ENCODE measurements at regions not wholly inside any gene's neighbourhood (a gene's known extent, or its start where the extent isn't known, plus 50 kb on each side); places are given as distances from the start of the nearest gene placed in this dataset.

GRCh38 chr3:156763931-156764720 lies 62.0 kb upstream of the LEKR1 start:
- TF ChIP-seq CTCF (IDR thresholded peaks at IDR 0.05) = no peak
- Mint-ChIP-seq H3K4me1 (ENCODE audit: low read depth) (peaks cover 68% of the 10 kb centered on the region), H3K36me3 (ENCODE audit: low read depth) (0 out of 2 replicates have a peak, but pooled peaks cover 3% of the 10 kb centered on the region), H3K27ac (peak overlapping the region; percentile 33; the same call in 1 of the 2 replicates), H3K27me3 (ENCODE audit: insufficient read depth) (no peaks in the 10 kb centered on the region), H3K9me3 (no peaks in the 10 kb centered on the region), H3K4me3 (no peak overlapping the region)
- no peak for DNase-seq

- no peaks in the 10 kb centered on the region for H3K9me3 Mint-ChIP-seq
- H3K27me3 Mint-ChIP-seq (ENCODE audit: insufficient read depth) = no peaks in the 10 kb centered on the region
- H3K4me3 Mint-ChIP-seq = no peak overlapping the region
- H3K4me1 Mint-ChIP-seq (ENCODE audit: low read depth) = peaks cover 75% of the 10 kb centered on the region
- no peak for DNase-seq
- no peak for TF ChIP-seq CTCF (IDR thresholded peaks at IDR 0.05)
- 0 out of 2 replicates have a peak, but pooled peaks cover 3% of the 10 kb centered on the region for H3K36me3 Mint-ChIP-seq (ENCODE audit: low read depth)
- peak overlapping the region; percentile 33; the same call in 1 of the 2 replicates for H3K27ac Mint-ChIP-seq
These were observed 61.4 kb upstream of the LEKR1 start for GRCh38 chr3:156764751-156765150.

- no peaks in the 10 kb centered on the region for H3K36me3 Mint-ChIP-seq (ENCODE audit: low read depth)
- no peaks in the 10 kb centered on the region for H3K9me3 Mint-ChIP-seq
- DNase-seq = no peak
- no peaks in the 10 kb centered on the region for H3K27me3 Mint-ChIP-seq (ENCODE audit: insufficient read depth)
- no peak for TF ChIP-seq CTCF (IDR thresholded peaks at IDR 0.05)
- H3K4me1 Mint-ChIP-seq (ENCODE audit: low read depth) = peaks cover 67% of the 10 kb centered on the region
- no peak overlapping the region for H3K4me3 Mint-ChIP-seq
- no peak overlapping the region for H3K27ac Mint-ChIP-seq
These were observed 57.8 kb upstream of the LEKR1 start for GRCh38 chr3:156768390-156768789.

GRCh38 chr3:156769721-156770654 lies 56.2 kb upstream of the LEKR1 start:
- Mint-ChIP-seq H3K27ac (peak overlapping the region; percentile 70), H3K36me3 (ENCODE audit: low read depth) (no peaks in the 10 kb centered on the region), H3K4me3 (no peak overlapping the region; the same call in 1 of the 2 replicates), H3K9me3 (no peaks in the 10 kb centered on the region), H3K27me3 (ENCODE audit: insufficient read depth) (no peaks in the 10 kb centered on the region), H3K4me1 (ENCODE audit: low read depth) (peaks cover 60% of the 10 kb centered on the region)
- peak; percentile 29 for DNase-seq
- TF ChIP-seq CTCF (IDR thresholded peaks at IDR 0.05) = no peak

- H3K27me3 Mint-ChIP-seq (ENCODE audit: insufficient read depth) = no peaks in the 10 kb centered on the region
- H3K4me1 Mint-ChIP-seq (ENCODE audit: low read depth) = peaks cover 52% of the 10 kb centered on the region
- peak overlapping the region; percentile 70; the same call in 1 of the 2 replicates for H3K27ac Mint-ChIP-seq
- no peaks in the 10 kb centered on the region for H3K9me3 Mint-ChIP-seq
- no peaks in the 10 kb centered on the region for H3K36me3 Mint-ChIP-seq (ENCODE audit: low read depth)
- no peak overlapping the region for H3K4me3 Mint-ChIP-seq
- TF ChIP-seq CTCF (IDR thresholded peaks at IDR 0.05) = no peak
- no peak for DNase-seq
These were observed 55.3 kb upstream of the LEKR1 start for GRCh38 chr3:156770699-156771414.
